Heart right ventricle (tissue), 16 donors: ENCODE measurements at regions not wholly inside any gene's neighbourhood (a gene's known extent, or its start where the extent isn't known, plus 50 kb on each side); places are given as distances from the start of the nearest gene placed in this dataset.

Source experiments
- ATAC-seq, 8 donors: fragments of 200-7000 bp; cut with Tn5 transposase; one replicate each; pipeline ENCODE4 v1.9.1; 2020; ENCODE audit warnings: mild to moderate bottlenecking in 8 of 8, moderate library complexity in 8 of 8, moderate number of reproducible peaks in 1 of 8
- DNase-seq, 2 donors: peaks; one replicate each; pipeline ENCODE4 v3.0.0-alpha.2; 2020
- H3K27ac ChIP-seq, 10 donors: fragments of 200-600 bp; sonication (generic) in 2 of 10; one replicate each; pipeline versions ENCODE4 v1.5.0 to v1.8.0; 2020 to 2022; ENCODE audit warnings: mild to moderate bottlenecking in 3 of 10
- H3K27me3 ChIP-seq, 7 donors: fragments of 200-600 bp; one replicate each; pipeline ENCODE4 v1.8.0; 2021 to 2022; ENCODE audit warnings: mild to moderate bottlenecking in 2 of 7
- H3K36me3 ChIP-seq, 9 donors: fragments of 200-600 bp; sonication (generic) in 1 of 9; one replicate each; pipeline versions ENCODE4 v1.5.0 to v1.8.0; 2020 to 2022; ENCODE audit warnings: mild to moderate bottlenecking in 2 of 9
- H3K4me1 ChIP-seq, 9 donors: fragments of 200-600 bp; sonication (generic) in 1 of 9; one replicate each; pipeline versions ENCODE4 v1.5.0 to v1.8.0; 2020 to 2022; ENCODE audit warnings: mild to moderate bottlenecking in 4 of 9
- H3K4me3 ChIP-seq, 10 donors: fragments of 200-600 bp; sonication (generic) in 2 of 10; one replicate each; pipeline versions ENCODE4 v1.5.0 to v1.8.0; 2020 to 2022; ENCODE audit warnings: mild to moderate bottlenecking in 7 of 10, moderate library complexity in 2 of 10
- H3K9me3 ChIP-seq, 11 donors: fragments of 200-600 bp in 10 of 11; sonication (generic) in 2 of 11; one replicate each; pipeline versions ENCODE4 v1.5.0 to v1.8.0; 2013 to 2022; ENCODE audit warnings: mild to moderate bottlenecking in 2 of 11, control low read depth in 1 of 11, moderate library complexity in 1 of 11
- CTCF ChIP-seq, 9 donors: fragments of 200-600 bp; sonication (generic) in 2 of 9; IDR thresholded peaks; one replicate each; pipeline versions ENCODE4 v1.5.0 to v1.8.0; 2021 to 2022; ENCODE audit warnings: antibody characterized with exemption in 9 of 9, mild to moderate bottlenecking in 5 of 9, moderate library complexity in 1 of 9
- WGBS, 2 donors: extraction: QIAGEN DNeasy Blood & Tissue Kit; methylation state at CpG; one replicate each; pipeline ENCODE4 v1.1.7; 2013; ENCODE audit warnings: inconsistent platforms in 1 of 2; 5-methylcytosine and 5-hydroxymethylcytosine counted together
- intact Hi-C, 10 donors: fragments of 100-400 bp; cut with DNase I; formaldehyde crosslinking; loops; one replicate each; pipeline versions ENCODE4 v1.11.1 to v1.14.2; 2022
- donor health status: Arrhythmogenic right ventricular cardiomyopathy.
- donor health status: ischemic (EF 13 %, LVEDD 7.1; RV severe dilation, severe dysfunction).
- donor health status: healthy with polysubstance abuse.
- donor health status: DM: no; HTN: yes; CAD: no.
- donor health status: DM: no; HTN: no; CAD: no.
- donor health status: ischemic (EF 25% LVEDD 6.9; RV normal size, moderate dysfunction).
- donor health status: ischemic (EF 25% LVEDD 5.7; RV mildly dilated, moderate dysfunction).
- donor health status: healthy.
- donor health status: DM: yes; HTN: yes; CAD: no.
- donor health status: Ischemic cardiomyopathy.
- donor health status: ischemic (EF 35%, LVEDD 5.7; RV mildly dilated, moderate dysfunction).
- donor health status: nonischemic (EF 11% LVEDD 7.7; RV severe dilation, severe dysfunction).
- donor health status: DM: yes; HTN: yes; CAD: no.
- donor health status: PGD.
- donor health status: ischemic (EF 29% LVEDD 5.4; RV normal size, mild dysfunction).
- donor health status: nonischemic (EF 23%, LVEDD 6.1; RV moderate dilation, normal function).

GRCh38 chr13:111418101-111418500 is 97.7 kb downstream of the TEX29 start:
- H3K27me3 ChIP-seq: peaks cover 0 to 55% (median 37%) of the 10 kb centered on the region in 7 donors
- TF ChIP-seq CTCF (IDR thresholded peaks at IDR 0.05): no peak
- H3K4me3 ChIP-seq: no peak overlapping the region
- no peaks in the 10 kb centered on the region for H3K36me3 ChIP-seq
- H3K4me1 ChIP-seq: no peaks in the 10 kb centered on the region
- no peak overlapping the region for H3K27ac ChIP-seq
- 85 to 86% methylated on average over 6 of the region's 6 CpGs for WGBS, 2 donors
- H3K9me3 ChIP-seq: no peaks in the 10 kb centered on the region
- no peak for DNase-seq
- no peak for ATAC-seq
- intact Hi-C loops: no loop called here

- intact Hi-C loops: no loop called here
- Histone ChIP-seq H3K4me3 (no peak overlapping the region), H3K4me1 (no peaks in the 10 kb centered on the region), H3K36me3 (no peaks in the 10 kb centered on the region), H3K9me3 (no peaks in the 10 kb centered on the region), H3K27ac (no peak overlapping the region), H3K27me3 (peaks cover 0 to 45% (median 16%) of the 10 kb centered on the region in 7 donors)
- no peak for ATAC-seq
- no peak for TF ChIP-seq CTCF (IDR thresholded peaks at IDR 0.05)
- no peak for DNase-seq
- WGBS, 2 donors: 90 to 93% methylated on average over 20 of the region's 20 CpGs
Observed at GRCh38 chr13:111420113-111420876, 99.9 kb downstream of the TEX29 start.

DNA sequence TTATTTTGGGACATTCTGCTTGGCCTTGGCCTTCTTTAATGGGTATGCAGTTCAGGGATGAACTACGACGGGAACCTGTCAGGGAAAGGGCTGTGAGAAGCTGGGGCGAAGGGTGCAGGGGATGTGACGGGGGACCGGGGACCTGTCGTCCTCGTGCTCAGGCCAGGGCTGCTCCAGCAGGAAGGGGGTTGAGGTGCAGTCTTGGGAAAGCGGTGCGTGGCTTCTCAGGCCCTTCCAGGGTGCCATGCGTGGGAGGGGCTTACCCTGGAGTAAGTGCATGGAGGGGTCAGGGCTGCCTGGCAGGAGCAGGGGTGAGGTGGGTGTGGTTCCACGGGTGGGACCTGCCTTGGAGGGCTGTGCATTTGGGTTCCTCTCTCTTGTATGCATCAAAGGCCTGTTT is 100.8 kb downstream of the TEX29 start:
- no peak overlapping the region for H3K4me3 ChIP-seq
- TF ChIP-seq CTCF (IDR thresholded peaks at IDR 0.05): no peak
- DNase-seq (no peak), ATAC-seq (peak in 1 of 8 donors; percentile 18)
- H3K27me3 ChIP-seq: peaks cover 0 to 49% (median 17%) of the 10 kb centered on the region in 7 donors
- H3K9me3 ChIP-seq: no peaks in the 10 kb centered on the region
- no peak overlapping the region for H3K27ac ChIP-seq
- H3K36me3 ChIP-seq: no peaks in the 10 kb centered on the region
- WGBS, 2 donors: 76 to 82% methylated on average over 11 of the region's 11 CpGs
- no peaks in the 10 kb centered on the region for H3K4me1 ChIP-seq
- intact Hi-C loops: no loop called here

DNA sequence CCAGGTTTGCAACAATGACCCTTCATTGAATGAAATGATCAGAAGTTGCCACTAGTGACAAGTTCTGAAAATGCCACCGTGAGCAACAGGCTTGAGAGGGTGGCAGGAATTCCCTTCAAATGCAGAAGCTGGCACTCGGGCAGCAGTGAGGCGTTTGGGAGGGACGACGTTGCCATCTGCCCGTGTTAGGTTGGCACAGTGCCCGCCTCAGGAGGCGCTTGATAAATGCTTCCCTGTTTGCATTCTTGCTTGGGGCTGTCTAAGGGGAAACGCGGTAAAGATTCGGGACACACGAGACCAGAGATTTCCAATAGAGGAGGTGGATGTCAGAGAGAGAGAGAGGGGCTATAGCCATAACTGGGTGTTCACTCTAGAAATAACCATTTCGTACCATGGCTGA is 101.9 kb downstream of the TEX29 start:
- no peak overlapping the region for H3K4me3 ChIP-seq
- 66 to 73% methylated on average over 13 of the region's 13 CpGs for WGBS, 2 donors
- H3K27me3 ChIP-seq: peaks cover 0 to 55% (median 25%) of the 10 kb centered on the region in 7 donors
- DNase-seq (no peak), ATAC-seq (no peak)
- no peak overlapping the region for H3K27ac ChIP-seq
- no peaks in the 10 kb centered on the region for H3K36me3 ChIP-seq
- TF ChIP-seq CTCF (IDR thresholded peaks at IDR 0.05): no peak
- no peaks in the 10 kb centered on the region for H3K4me1 ChIP-seq
- intact Hi-C loops: no loop called here
- H3K9me3 ChIP-seq: no peaks in the 10 kb centered on the region
